CD4-positive, alpha-beta T cell (primary cell): ENCODE measurements at regions not wholly inside any gene's neighbourhood (a gene's known extent, or its start where the extent isn't known, plus 50 kb on each side); places are given as distances from the start of the nearest gene placed in this dataset.

Source experiments
- ATAC-seq: fragments of 200-7000 bp; cut with Tn5 transposase; one replicate; pipeline ENCODE4 v1.10.0; 2022; ENCODE audit warnings: mild to moderate bottlenecking; ENCODE audit not compliant: poor library complexity
- CTCF ChIA-PET: fragments of 350-600 bp; sonication (Branson Sonifier 250); formaldehyde crosslinking; loops from one replicate; lab custom pipeline; 2021; ENCODE audit warnings: antibody characterized with exemption, inconsistent platforms; lab: Charles Lee
- POLR2A ChIA-PET: fragments of 350-600 bp; sonication (Branson Sonifier 250); formaldehyde crosslinking; loops from one replicate; lab custom pipeline; 2021; ENCODE audit warnings: antibody characterized with exemption, inconsistent platforms; lab: Charles Lee
- DNase-seq, 14 experiments: peaks; one replicate each; pipeline ENCODE4 v3.0.0-alpha.2; 2013 to 2020; ENCODE audit warnings: mixed read lengths in 2 of 14
- H3K27ac ChIP-seq, 2 donors: one replicate each; pipeline versions ENCODE4 v1.5.1 to v1.7.0; 2013; ENCODE audit warnings: low read length in 2 of 2, low read depth in 1 of 2, mild to moderate bottlenecking in 1 of 2
- H3K27me3 ChIP-seq, 2 experiments: 1 replicate in 1 of 2; 2 replicates in 1 of 2; pipeline versions ENCODE4 v1.6.1 to v1.7.0; 2013; ENCODE audit warnings: low read length in 2 of 2, control low read depth in 1 of 2, mild to moderate bottlenecking in 1 of 2, moderate library complexity in 1 of 2; ENCODE audit not compliant: insufficient read depth in 2 of 2, control insufficient read depth in 1 of 2
- H3K36me3 ChIP-seq: one replicate; pipeline ENCODE4 v1.6.1; 2013; ENCODE audit warnings: low read length, control low read depth; ENCODE audit not compliant: insufficient read depth
- H3K4me1 ChIP-seq: one replicate; pipeline ENCODE4 v1.6.1; 2013; ENCODE audit warnings: low read length, control low read depth; ENCODE audit not compliant: insufficient read depth
- H3K4me3 ChIP-seq: one replicate; pipeline ENCODE4 v1.5.1; 2013; ENCODE audit warnings: mild to moderate bottlenecking, low read length, moderate library complexity
- H3K9me3 ChIP-seq, 2 experiments: 1 replicate in 1 of 2; 2 replicates in 1 of 2; pipeline versions ENCODE4 v1.6.1 to v1.7.0; 2013; ENCODE audit warnings: low read length in 2 of 2, mild to moderate bottlenecking in 2 of 2, control low read depth in 1 of 2, moderate library complexity in 1 of 2; ENCODE audit not compliant: control insufficient read depth in 1 of 2, insufficient read depth in 1 of 2
- H3K27ac Mint-ChIP-seq: one replicate; pipeline ENCODE4 v1.8.0; 2020; ENCODE audit warnings: mixed read lengths
- H3K27me3 Mint-ChIP-seq: one replicate; pipeline ENCODE4 v1.8.0; 2021; ENCODE audit warnings: mixed read lengths
- H3K36me3 Mint-ChIP-seq: one replicate; pipeline ENCODE4 v1.8.0; 2021; ENCODE audit warnings: low read depth, mixed read lengths
- H3K4me1 Mint-ChIP-seq: one replicate; pipeline ENCODE4 v1.8.0; 2021; ENCODE audit warnings: low read depth, mixed read lengths
- H3K4me3 Mint-ChIP-seq: one replicate; pipeline ENCODE4 v1.8.0; 2020; ENCODE audit warnings: mild to moderate bottlenecking, mixed read lengths
- H3K9me3 Mint-ChIP-seq: one replicate; pipeline ENCODE4 v1.8.0; 2020; ENCODE audit warnings: mixed read lengths
- intact Hi-C, 2 experiments: fragments of 100-400 bp; cut with DNase I in 1 of 2; cut with micrococcal nuclease in 1 of 2; formaldehyde crosslinking; loops; one replicate each; pipeline versions ENCODE4 v1.15.1 to v1.9.0; 2023 to 2025; cut with DNase I, micrococcal nuclease
- TF ChIP-seq, protein P1 (sequence below): fragments of 200-600 bp; IDR thresholded peaks from one replicate; pipeline ENCODE4 v1.8.0; 2022; ENCODE audit warnings: antibody characterized with exemption, mild to moderate bottlenecking

DNA sequence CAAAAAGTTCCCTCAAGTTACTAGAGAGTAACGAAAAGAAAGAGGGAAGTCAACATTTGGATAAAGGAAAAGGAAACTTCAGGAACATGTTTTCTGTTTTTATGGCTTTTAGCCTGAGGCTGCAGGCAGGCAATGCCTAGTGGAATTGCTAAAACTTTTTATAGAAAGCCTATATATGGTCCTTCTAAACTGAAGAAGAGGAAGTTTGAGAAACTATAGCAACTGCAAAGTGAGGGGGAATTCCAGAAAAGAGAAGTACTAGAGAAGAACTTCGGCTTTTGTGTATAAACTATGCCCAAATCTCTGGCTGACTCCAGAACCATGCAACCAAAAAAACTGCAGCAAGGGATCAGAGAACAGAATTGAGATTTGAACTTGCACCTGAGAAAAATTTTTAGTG, 74.3 kb upstream of the ARHGAP42 start:
- Mint-ChIP-seq H3K4me1 (no peaks in the 10 kb centered on the region), H3K4me3 (no peak overlapping the region), H3K9me3 (peaks cover 7% of the 10 kb centered on the region), H3K27me3 (no peaks in the 10 kb centered on the region), H3K36me3 (no peaks in the 10 kb centered on the region), H3K27ac (no peak overlapping the region)
- ChIA-PET POLR2A (no interaction called here), CTCF (no interaction called here)
- Histone ChIP-seq H3K4me3 (no peak overlapping the region), H3K27ac (no peak overlapping the region), H3K36me3 (no peaks in the 10 kb centered on the region), H3K27me3 (no peaks in the 10 kb centered on the region), H3K9me3 (no peaks in the 10 kb centered on the region), H3K4me1 (no peaks in the 10 kb centered on the region)
- DNase-seq (no peak), ATAC-seq (no peak)
- intact Hi-C loops: no loop called here
- TF ChIP-seq, protein P1, sequence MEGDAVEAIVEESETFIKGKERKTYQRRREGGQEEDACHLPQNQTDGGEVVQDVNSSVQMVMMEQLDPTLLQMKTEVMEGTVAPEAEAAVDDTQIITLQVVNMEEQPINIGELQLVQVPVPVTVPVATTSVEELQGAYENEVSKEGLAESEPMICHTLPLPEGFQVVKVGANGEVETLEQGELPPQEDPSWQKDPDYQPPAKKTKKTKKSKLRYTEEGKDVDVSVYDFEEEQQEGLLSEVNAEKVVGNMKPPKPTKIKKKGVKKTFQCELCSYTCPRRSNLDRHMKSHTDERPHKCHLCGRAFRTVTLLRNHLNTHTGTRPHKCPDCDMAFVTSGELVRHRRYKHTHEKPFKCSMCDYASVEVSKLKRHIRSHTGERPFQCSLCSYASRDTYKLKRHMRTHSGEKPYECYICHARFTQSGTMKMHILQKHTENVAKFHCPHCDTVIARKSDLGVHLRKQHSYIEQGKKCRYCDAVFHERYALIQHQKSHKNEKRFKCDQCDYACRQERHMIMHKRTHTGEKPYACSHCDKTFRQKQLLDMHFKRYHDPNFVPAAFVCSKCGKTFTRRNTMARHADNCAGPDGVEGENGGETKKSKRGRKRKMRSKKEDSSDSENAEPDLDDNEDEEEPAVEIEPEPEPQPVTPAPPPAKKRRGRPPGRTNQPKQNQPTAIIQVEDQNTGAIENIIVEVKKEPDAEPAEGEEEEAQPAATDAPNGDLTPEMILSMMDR: no peak

DNA sequence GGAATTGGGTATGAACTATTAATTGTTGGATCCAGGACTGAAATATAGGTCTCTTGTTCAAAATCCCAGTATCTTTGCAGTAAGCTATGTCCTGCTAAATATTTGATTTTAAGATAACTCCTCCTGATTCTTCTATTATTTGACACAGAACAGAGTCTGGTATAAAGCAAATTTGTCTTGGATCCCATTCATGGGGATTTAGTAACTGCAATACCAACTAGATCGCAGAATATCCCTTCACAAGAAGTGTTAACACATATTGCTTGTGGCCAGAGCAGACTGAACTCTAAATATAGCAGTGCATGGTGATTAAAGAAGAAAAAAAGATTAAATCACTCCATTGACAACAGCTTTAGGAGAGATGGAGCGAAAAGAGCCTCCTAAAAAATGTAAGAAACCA, 68.2 kb upstream of the ARHGAP42 start:
- ChIA-PET POLR2A (no interaction called here), CTCF (no interaction called here)
- ATAC-seq (no peak), DNase-seq (no peak)
- no peaks in the 10 kb centered on the region for H3K36me3 ChIP-seq
- no peaks in the 10 kb centered on the region for H3K4me1 ChIP-seq
- peaks cover 12 to 18% of the 10 kb centered on the region in 2 experiments for H3K9me3 ChIP-seq
- intact Hi-C loops: no loop called here
- no peak overlapping the region for H3K4me3 Mint-ChIP-seq
- TF ChIP-seq, protein P1: no peak
- no peaks in the 10 kb centered on the region for H3K36me3 Mint-ChIP-seq
- no peaks in the 10 kb centered on the region for H3K27me3 ChIP-seq
- H3K4me1 Mint-ChIP-seq: no peaks in the 10 kb centered on the region
- H3K9me3 Mint-ChIP-seq: peaks cover 9% of the 10 kb centered on the region
- no peak overlapping the region for H3K27ac Mint-ChIP-seq
- no peak overlapping the region for H3K4me3 ChIP-seq
- H3K27ac ChIP-seq: no peak overlapping the region
- H3K27me3 Mint-ChIP-seq: no peaks in the 10 kb centered on the region

DNA sequence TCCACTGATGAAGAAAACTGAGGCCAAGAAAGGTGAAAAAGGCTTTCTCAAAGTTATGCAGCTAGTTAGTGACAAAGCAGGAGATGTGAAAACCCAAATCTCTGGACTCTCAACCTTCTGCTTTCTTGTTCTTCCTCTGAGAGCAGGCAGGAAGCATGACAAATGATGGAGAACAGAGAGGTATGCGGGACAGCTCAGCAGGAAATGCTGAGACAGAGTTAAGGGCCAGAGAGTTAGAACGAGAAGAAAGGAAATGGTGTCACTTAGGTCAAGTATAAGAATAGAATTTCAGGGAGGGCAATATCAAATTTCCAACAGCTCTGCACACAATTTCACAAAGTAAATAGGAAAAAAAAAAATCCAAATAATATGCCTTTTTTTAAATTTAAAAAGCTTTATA, 67.6 kb upstream of the ARHGAP42 start:
- Histone ChIP-seq H3K4me3 (no peak overlapping the region), H3K9me3 (peaks cover 12 to 19% of the 10 kb centered on the region in 2 experiments), H3K36me3 (no peaks in the 10 kb centered on the region), H3K27ac (no peak overlapping the region), H3K4me1 (no peaks in the 10 kb centered on the region), H3K27me3 (no peaks in the 10 kb centered on the region)
- no peaks in the 10 kb centered on the region for H3K4me1 Mint-ChIP-seq
- ChIA-PET POLR2A (no interaction called here), CTCF (no interaction called here)
- H3K36me3 Mint-ChIP-seq: no peaks in the 10 kb centered on the region
- no peak overlapping the region for H3K27ac Mint-ChIP-seq
- TF ChIP-seq, protein P1: no peak
- H3K4me3 Mint-ChIP-seq: no peak overlapping the region
- intact Hi-C loops: no loop called here
- peaks cover 13% of the 10 kb centered on the region for H3K9me3 Mint-ChIP-seq
- no peak for ATAC-seq
- DNase-seq: no peak
- H3K27me3 Mint-ChIP-seq: no peaks in the 10 kb centered on the region
